KBM-7 (cell line): ENCODE measurements at regions not wholly inside any gene's neighbourhood (a gene's known extent, or its start where the extent isn't known, plus 50 kb on each side); places are given as distances from the start of the nearest gene placed in this dataset.

Experiments
- DNase-seq: peaks from one replicate; pipeline ENCODE4 v3.0.0-alpha.2; 2015
- in situ Hi-C: fragments of 300-500 bp; cut with MboI; formaldehyde crosslinking; loops from 2 replicates; pipeline ENCODE4 v1.14.3; 2020; ENCODE audit warnings: low sequenced_read_pairs, low pct_unique_long_range_greater_than_20kb, mixed read lengths

- DNase-seq = peak; percentile 86
Measured at GRCh38 chr2:216777637-216778273, 82.1 kb downstream of the TNP1 start.

GRCh38 chr2:216776066-216776850 lies 80.9 kb upstream of the IGFBP5 start:
- DNase-seq = no peak
- in situ Hi-C loops = no loop called here

More at GRCh38 chr2:216777637-216778273, 82.1 kb downstream of the TNP1 start:
- in situ Hi-C loops = no loop called here

GRCh38 chr2:216775043-216775453 lies 79.7 kb upstream of the IGFBP5 start:
- in situ Hi-C loops = no loop called here

GRCh38 chr2:216774620-216775019 lies 79.3 kb upstream of the IGFBP5 start:
- DNase-seq = no peak
- in situ Hi-C loops = no loop called here

More at GRCh38 chr2:216775043-216775453, 79.7 kb upstream of the IGFBP5 start:
- DNase-seq = no peak

- in situ Hi-C loops = no loop called here
- DNase-seq = no peak
Measured at GRCh38 chr2:216774180-216774579, 78.8 kb upstream of the IGFBP5 start.

- in situ Hi-C loops = no loop called here
- no peak for DNase-seq
Measured at GRCh38 chr2:216773072-216773471, 77.7 kb upstream of the IGFBP5 start.

- in situ Hi-C loops = no loop called here
- no peak for DNase-seq
Measured at GRCh38 chr2:216770717-216771116, 75.4 kb upstream of the IGFBP5 start.

- no peak for DNase-seq
- in situ Hi-C loops = no loop called here
Measured at GRCh38 chr2:216770050-216770449, 74.7 kb upstream of the IGFBP5 start.

GRCh38 chr2:216769626-216770025 lies 74.3 kb upstream of the IGFBP5 start:
- DNase-seq = no peak
- in situ Hi-C loops = no loop called here

GRCh38 chr2:216768908-216769411 lies 73.6 kb upstream of the IGFBP5 start:
- in situ Hi-C loops = no loop called here
- no peak for DNase-seq

- no peak for DNase-seq
- in situ Hi-C loops = no loop called here
Measured at GRCh38 chr2:216765761-216766262, 70.5 kb upstream of the IGFBP5 start.

- in situ Hi-C loops = no loop called here
- DNase-seq = no peak
Measured at GRCh38 chr2:216763396-216763795, 68.0 kb upstream of the IGFBP5 start.

- no peak for DNase-seq
- in situ Hi-C loops = no loop called here
Measured at GRCh38 chr2:216761809-216762208, 66.5 kb upstream of the IGFBP5 start.

GRCh38 chr2:216761133-216761532 lies 65.8 kb upstream of the IGFBP5 start:
- in situ Hi-C loops = no loop called here
- no peak for DNase-seq

GRCh38 chr2:216758256-216759155 lies 63.2 kb upstream of the IGFBP5 start:
- DNase-seq = no peak
- in situ Hi-C loops = no loop called here

GRCh38 chr2:216757532-216757931 lies 62.2 kb upstream of the IGFBP5 start:
- in situ Hi-C loops = no loop called here
- no peak for DNase-seq

- no peak for DNase-seq
- in situ Hi-C loops = no loop called here
Measured at GRCh38 chr2:216756435-216756834, 61.1 kb upstream of the IGFBP5 start.

- in situ Hi-C loops = no loop called here
- DNase-seq = no peak
Measured at GRCh38 chr2:216754812-216755211, 59.5 kb upstream of the IGFBP5 start.

GRCh38 chr2:216754336-216754735 lies 59.0 kb upstream of the IGFBP5 start:
- in situ Hi-C loops = no loop called here
- DNase-seq = no peak
